ENCODE measurements at regions not wholly inside any gene's neighbourhood (a gene's known extent, or its start where the extent isn't known, plus 50 kb on each side); places are given as distances from the start of the nearest gene placed in this dataset.

DNA sequence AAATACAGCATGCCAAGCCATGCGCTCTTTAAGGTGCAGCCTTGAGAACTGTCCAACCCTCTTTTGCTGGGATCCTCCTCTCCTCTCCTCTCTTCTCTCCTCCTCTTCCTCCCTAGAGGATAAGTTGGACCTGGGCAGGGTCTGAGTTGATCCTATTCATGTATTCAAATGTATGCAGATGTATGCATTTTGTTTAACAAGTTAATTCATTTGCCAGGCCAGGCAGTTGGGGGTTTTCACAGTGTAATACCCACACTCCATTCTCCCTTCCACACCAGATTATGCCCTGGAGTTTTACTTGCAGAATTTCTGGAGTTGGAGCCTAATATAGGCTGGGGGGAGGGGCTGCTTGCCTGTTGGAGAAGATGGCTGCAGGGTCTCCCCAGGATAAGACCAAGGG is 226.2 kb upstream of the SDK2 start:
- TF ChIP-seq, protein P1, sequence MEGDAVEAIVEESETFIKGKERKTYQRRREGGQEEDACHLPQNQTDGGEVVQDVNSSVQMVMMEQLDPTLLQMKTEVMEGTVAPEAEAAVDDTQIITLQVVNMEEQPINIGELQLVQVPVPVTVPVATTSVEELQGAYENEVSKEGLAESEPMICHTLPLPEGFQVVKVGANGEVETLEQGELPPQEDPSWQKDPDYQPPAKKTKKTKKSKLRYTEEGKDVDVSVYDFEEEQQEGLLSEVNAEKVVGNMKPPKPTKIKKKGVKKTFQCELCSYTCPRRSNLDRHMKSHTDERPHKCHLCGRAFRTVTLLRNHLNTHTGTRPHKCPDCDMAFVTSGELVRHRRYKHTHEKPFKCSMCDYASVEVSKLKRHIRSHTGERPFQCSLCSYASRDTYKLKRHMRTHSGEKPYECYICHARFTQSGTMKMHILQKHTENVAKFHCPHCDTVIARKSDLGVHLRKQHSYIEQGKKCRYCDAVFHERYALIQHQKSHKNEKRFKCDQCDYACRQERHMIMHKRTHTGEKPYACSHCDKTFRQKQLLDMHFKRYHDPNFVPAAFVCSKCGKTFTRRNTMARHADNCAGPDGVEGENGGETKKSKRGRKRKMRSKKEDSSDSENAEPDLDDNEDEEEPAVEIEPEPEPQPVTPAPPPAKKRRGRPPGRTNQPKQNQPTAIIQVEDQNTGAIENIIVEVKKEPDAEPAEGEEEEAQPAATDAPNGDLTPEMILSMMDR (IDR thresholded peaks at IDR 0.05) = no peak
- no peak for TF ChIP-seq EZH2 (IDR thresholded peaks at IDR 0.05; ENCODE audit: borderline replicate concordance, insufficient read depth, low read depth, low read length, poor library complexity, severe bottlenecking)

Data from B cell (primary cell).